WTC11 (cell line): ENCODE measurements at regions not wholly inside any gene's neighbourhood (a gene's known extent, or its start where the extent isn't known, plus 50 kb on each side); places are given as distances from the start of the nearest gene placed in this dataset.

ENCODE experiments used
- ATAC-seq: fragments of 200-7000 bp; cut with Tn5 transposase; 2 replicates; pipeline ENCODE4 v1.10.0; 2021; ENCODE audit warnings: mild to moderate bottlenecking, moderate library complexity
- CTCF ChIA-PET: fragments of 300-600 bp; sonication (Branson Sonifier 250); formaldehyde crosslinking; loops from one replicate; lab custom pipeline; 2021; ENCODE audit warnings: antibody characterized with exemption; lab: Charles Lee
- POLR2A ChIA-PET: fragments of 350-600 bp; sonication (Branson Sonifier 250); formaldehyde crosslinking; loops from one replicate; lab custom pipeline; 2021; ENCODE audit warnings: antibody characterized with exemption; lab: Charles Lee
- DNase-seq: peaks from one replicate; pipeline ENCODE4 v3.0.0; 2021; ENCODE audit warnings: low spot score
- H3K27ac Mint-ChIP-seq: 2 replicates; pipeline ENCODE4 v1.8.0; 2021; ENCODE audit warnings: mixed read lengths
- H3K27me3 Mint-ChIP-seq: 2 replicates; pipeline ENCODE4 v1.8.0; 2021; ENCODE audit warnings: low read depth, mild to moderate bottlenecking, moderate library complexity, mixed read lengths
- H3K36me3 Mint-ChIP-seq: 2 replicates; pipeline ENCODE4 v1.8.0; 2021; ENCODE audit warnings: mixed read lengths
- H3K4me1 Mint-ChIP-seq: 2 replicates; pipeline ENCODE4 v1.8.0; 2022; ENCODE audit warnings: mixed read lengths
- H3K4me3 Mint-ChIP-seq: 2 replicates; pipeline ENCODE4 v1.8.0; 2021; ENCODE audit warnings: mild to moderate bottlenecking, moderate library complexity, mixed read lengths
- H3K9me3 Mint-ChIP-seq: 2 replicates; pipeline ENCODE4 v1.8.0; 2021; ENCODE audit warnings: mixed read lengths
- ARID4B ChIP-seq: sonication (generic); formaldehyde crosslinking; IDR thresholded peaks from 2 replicates; pipeline ENCODE4 v1.8.0; 2023; ENCODE audit warnings: missing genetic modification reagents, mild to moderate bottlenecking, borderline replicate concordance
- ATF2 ChIP-seq: sonication (generic); formaldehyde crosslinking; IDR thresholded peaks from 2 replicates; pipeline ENCODE4 v1.8.1; 2022; ENCODE audit warnings: low read depth, missing genetic modification reagents, borderline replicate concordance
- CDX4 ChIP-seq: fragments of 250-450 bp; sonication (Bioruptor Pico); IDR thresholded peaks from 2 replicates; pipeline ENCODE4 v1.9.0; 2021; ENCODE audit warnings: moderate library complexity, mild to moderate bottlenecking, inconsistent platforms, borderline replicate concordance
- FOXJ3 ChIP-seq: sonication (generic); formaldehyde crosslinking; IDR thresholded peaks from 2 replicates; pipeline ENCODE4 v1.9.0; 2021; ENCODE audit warnings: missing genetic modification reagents, mild to moderate bottlenecking, borderline replicate concordance
- JUN ChIP-seq: sonication (generic); formaldehyde crosslinking; IDR thresholded peaks from 2 replicates; pipeline ENCODE4 v1.8.0; 2023; ENCODE audit warnings: mild to moderate bottlenecking, missing genetic modification reagents
- NFATC4 ChIP-seq: fragments of 250-450 bp; sonication (Bioruptor Pico); IDR thresholded peaks from 2 replicates; pipeline ENCODE4 v1.9.0; 2021; ENCODE audit warnings: mild to moderate bottlenecking
- PREB ChIP-seq: sonication (generic); formaldehyde crosslinking; IDR thresholded peaks from 2 replicates; pipeline ENCODE4 v1.8.1; 2022; ENCODE audit warnings: mild to moderate bottlenecking, missing genetic modification reagents, moderate library complexity, borderline replicate concordance
- RORB ChIP-seq: fragments of 250-450 bp; sonication (Bioruptor Pico); IDR thresholded peaks from 2 replicates; pipeline ENCODE4 v1.9.0; 2021; ENCODE audit warnings: mild to moderate bottlenecking
- SMAD4 ChIP-seq: sonication (generic); formaldehyde crosslinking; IDR thresholded peaks from 2 replicates; pipeline ENCODE4 v1.8.0; 2022; ENCODE audit warnings: mild to moderate bottlenecking, missing genetic modification reagents
- SP1 ChIP-seq: sonication (generic); formaldehyde crosslinking; conservative IDR thresholded peaks from 2 replicates; pipeline ENCODE4 v1.8.1; 2022; ENCODE audit warnings: missing genetic modification reagents
- STAT6 ChIP-seq: sonication (generic); formaldehyde crosslinking; conservative IDR thresholded peaks from 2 replicates; pipeline ENCODE4 v1.8.1; 2023; ENCODE audit warnings: mild to moderate bottlenecking, low read depth, missing genetic modification reagents, moderate library complexity
- ZNF512 ChIP-seq: sonication (generic); formaldehyde crosslinking; IDR thresholded peaks from 2 replicates; pipeline ENCODE4 v1.8.1; 2022; ENCODE audit warnings: missing genetic modification reagents, borderline replicate concordance

GRCh38 chr14:22320362-22320750 is 268.7 kb downstream of the DAD1 start:
- no peaks in the 10 kb centered on the region for H3K36me3 Mint-ChIP-seq
- no peaks in the 10 kb centered on the region for H3K27me3 Mint-ChIP-seq
- no peak; the same call in 1 of the 2 replicates for ATAC-seq
- TF ChIP-seq RORB (CRISPR knock-in tag) (no peak), CDX4 (no peak), FOXJ3 (CRISPR knock-in tag) (no peak), ZNF512 (no peak), STAT6 (CRISPR knock-in tag) (no peak), ARID4B (CRISPR knock-in tag) (no peak), ATF2 (CRISPR knock-in tag) (no peak), PREB (no peak), SP1 (CRISPR knock-in tag) (no peak), SMAD4 (no peak), JUN (no peak), NFATC4 (no peak)
- ChIA-PET POLR2A (no interaction called here), CTCF (interaction anchor here (0.7 to 5.1 kb wide), 18 partner anchors 10 to 402 kb away, joined by 3 to 80 read pairs (median 6); no protein-coding TSS in a partner anchor)
- H3K27ac Mint-ChIP-seq, result no peak overlapping the region
- no peak for DNase-seq
- H3K4me1 Mint-ChIP-seq, result peaks cover 3% of the 10 kb centered on the region; the same call in 1 of the 2 replicates
- H3K9me3 Mint-ChIP-seq, result peaks cover 5% of the 10 kb centered on the region; the same call in 1 of the 2 replicates
- H3K4me3 Mint-ChIP-seq, result no peak overlapping the region
